ENCODE measurements at regions not wholly inside any gene's neighbourhood (a gene's known extent, or its start where the extent isn't known, plus 50 kb on each side); places are given as distances from the start of the nearest gene placed in this dataset.

DNA sequence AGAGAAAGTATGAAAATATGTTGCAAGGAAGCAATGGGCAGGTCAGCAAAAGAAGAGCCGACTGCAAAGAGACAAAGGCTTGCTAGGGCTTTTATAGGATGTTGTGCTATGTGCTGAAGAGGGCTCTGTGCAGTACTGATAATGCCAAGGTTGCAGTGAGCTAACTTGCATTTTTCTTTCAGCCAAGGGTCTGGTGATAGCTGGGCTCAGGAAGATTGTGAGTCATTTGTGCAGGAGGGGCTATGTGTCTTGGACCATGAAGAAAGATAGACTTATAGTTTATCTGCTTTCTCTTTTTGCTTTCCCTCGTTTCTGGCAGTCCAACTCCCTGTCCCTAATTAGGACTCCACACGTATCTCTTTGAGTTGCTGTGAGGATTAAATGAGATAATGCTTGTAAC is 64.5 kb upstream of the LRIG1 start:
- DNase-seq (ENCODE audit: low spot score) = no peak

GRCh38 chr3:66567077-66567476 is 66.3 kb upstream of the LRIG1 start:
- TF ChIP-seq CTCF (IDR thresholded peaks at IDR 0.05) = no peak
- no peak for DNase-seq (ENCODE audit: low spot score)
- Histone ChIP-seq H3K4me3 (no peak overlapping the region), H3K27ac (no peak overlapping the region)

More for the DNA sequence above, 64.5 kb upstream of the LRIG1 start:
- Histone ChIP-seq H3K4me3 (no peak overlapping the region), H3K27ac (no peak overlapping the region)
- no peak for TF ChIP-seq CTCF (IDR thresholded peaks at IDR 0.05)

DNA sequence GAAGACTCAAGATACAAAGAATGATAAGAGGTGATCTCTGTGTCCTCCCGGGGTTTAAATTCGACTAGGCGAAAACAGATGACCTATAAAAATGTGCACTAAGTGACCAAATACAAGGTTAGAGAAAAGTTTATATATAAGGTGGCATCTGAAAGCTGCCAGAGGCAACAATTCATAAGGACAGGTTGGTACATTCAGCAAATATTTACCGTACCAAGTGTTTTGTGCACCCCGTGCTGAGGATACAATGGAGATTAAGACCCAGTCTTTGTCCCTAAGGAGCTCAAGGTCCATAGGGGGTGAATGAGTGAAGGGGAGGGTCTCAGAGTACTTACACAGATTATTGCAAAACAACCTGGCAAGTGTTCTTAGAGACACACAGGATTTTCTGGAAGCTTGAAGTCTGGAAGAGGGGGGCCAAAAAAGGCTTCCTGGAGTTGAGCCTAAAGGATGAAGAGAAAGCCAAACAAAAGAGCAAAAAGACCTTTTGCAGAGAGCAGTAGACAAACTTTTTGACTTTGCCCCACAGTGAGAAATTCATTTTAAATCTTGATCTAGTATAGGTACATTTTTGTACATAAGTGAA is 71.4 kb upstream of the LRIG1 start:
- H3K4me3 ChIP-seq = no peak overlapping the region
- H3K27ac ChIP-seq = no peak overlapping the region
- no peak for DNase-seq (ENCODE audit: low spot score)
- no peak for TF ChIP-seq CTCF (IDR thresholded peaks at IDR 0.05)

DNA sequence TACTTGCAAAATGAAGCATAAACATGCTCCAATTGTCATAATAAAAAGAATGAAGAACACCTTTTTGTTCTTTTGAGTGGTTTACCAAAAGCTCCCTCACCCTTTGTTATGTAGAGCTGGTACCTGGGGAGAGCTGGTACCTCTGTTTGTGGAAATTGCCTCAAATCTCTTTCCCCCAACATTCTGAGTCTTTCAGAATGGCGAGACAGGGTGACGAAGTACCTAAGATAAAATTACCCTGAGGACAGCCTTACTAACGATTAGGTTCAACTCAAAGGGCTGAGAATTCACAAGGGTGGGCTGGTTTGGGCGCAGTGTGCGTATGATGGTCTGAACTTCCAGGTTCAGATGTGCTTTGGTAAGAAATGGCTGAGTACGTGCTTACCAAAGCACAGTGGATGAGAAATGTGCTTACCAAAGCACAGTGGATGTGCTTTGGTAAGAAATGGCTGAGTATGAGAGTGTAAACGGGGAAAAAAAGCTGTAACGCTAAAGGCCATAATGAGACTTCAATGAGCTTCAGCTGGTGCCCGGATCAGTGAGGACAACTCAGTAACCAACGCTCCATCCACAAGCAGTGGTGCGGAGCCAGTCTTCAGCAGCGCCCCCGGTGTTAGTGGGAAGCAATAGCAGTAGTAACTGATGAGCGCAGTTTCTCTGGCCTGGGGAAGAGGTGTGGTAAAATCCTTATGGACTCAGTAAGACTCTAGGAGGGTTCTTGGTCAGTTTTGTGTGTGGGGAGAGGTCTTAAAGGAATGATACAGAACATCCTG is 72.3 kb upstream of the LRIG1 start:
- Histone ChIP-seq H3K27ac (no peak overlapping the region), H3K4me3 (no peak overlapping the region)
- DNase-seq (ENCODE audit: low spot score) = no peak
- TF ChIP-seq CTCF (IDR thresholded peaks at IDR 0.05) = no peak

- no peak for TF ChIP-seq CTCF (IDR thresholded peaks at IDR 0.05)
- Histone ChIP-seq H3K4me3 (no peak overlapping the region), H3K27ac (no peak overlapping the region)
- no peak for DNase-seq (ENCODE audit: low spot score)
These were observed 73.3 kb upstream of the LRIG1 start for GRCh38 chr3:66574091-66574490.

GRCh38 chr3:66577426-66578203 is 76.8 kb upstream of the LRIG1 start:
- Histone ChIP-seq H3K27ac (no peak overlapping the region), H3K4me3 (no peak overlapping the region)
- no peak for DNase-seq (ENCODE audit: low spot score)
- TF ChIP-seq CTCF (IDR thresholded peaks at IDR 0.05) = no peak
